ENCODE measurements at regions not wholly inside any gene's neighbourhood (a gene's known extent, or its start where the extent isn't known, plus 50 kb on each side); places are given as distances from the start of the nearest gene placed in this dataset.
"Not testable (repeated sequence)": the region's sequence is repeated elsewhere in the genome, so short reads cannot be mapped to it uniquely, and the experiment has no call there.

GRCh38 chrX:95950679-95951078 is 734.0 kb upstream of the DIAPH2 start:
- intact Hi-C loops (cut with DNase I; ENCODE audit: low total_unique reads) (no loop called here), in situ Hi-C loops (cut with MboI; ENCODE audit: low sequenced_read_pairs in 4 of 4) (no loop called here)
- no peak overlapping the region for H3K27ac ChIP-seq
- ATAC-seq: no peak
- no peak for TF ChIP-seq POLR2A (IDR thresholded peaks at IDR 0.05)
- no peak for TF ChIP-seq CTCF (IDR thresholded peaks at IDR 0.05 in 4 of 5, conservative IDR thresholded peaks at IDR 0.05 in 1 of 5)
- no peak overlapping the region for H3K4me3 ChIP-seq
- H3K36me3 ChIP-seq: no peaks in the 10 kb centered on the region
- no peaks in the 10 kb centered on the region for H3K9me3 ChIP-seq
- no peak for DNase-seq
- no peaks in the 10 kb centered on the region for H3K27me3 ChIP-seq
- no peaks in the 10 kb centered on the region for H3K4me1 ChIP-seq

- DNase-seq: no peak
- TF ChIP-seq CTCF (IDR thresholded peaks at IDR 0.05 in 4 of 5, conservative IDR thresholded peaks at IDR 0.05 in 1 of 5): no peak
- no peak for TF ChIP-seq POLR2A (IDR thresholded peaks at IDR 0.05)
- Histone ChIP-seq H3K9me3 (no peaks in the 10 kb centered on the region), H3K27me3 (no peaks in the 10 kb centered on the region), H3K4me1 (no peaks in the 10 kb centered on the region), H3K27ac (no peak overlapping the region), H3K36me3 (no peaks in the 10 kb centered on the region), H3K4me3 (no peak overlapping the region)
- intact Hi-C loops (cut with DNase I; ENCODE audit: low total_unique reads): no loop called here
- in situ Hi-C loops (cut with MboI; ENCODE audit: low sequenced_read_pairs in 4 of 4): no loop called here
- no peak for ATAC-seq
Measured at GRCh38 chrX:95953564-95953963, 731.1 kb upstream of the DIAPH2 start.

GRCh38 chrX:95956745-95957144 is 727.9 kb upstream of the DIAPH2 start:
- in situ Hi-C loops (cut with MboI; ENCODE audit: low sequenced_read_pairs in 4 of 4): no loop called here
- H3K27ac ChIP-seq: no peak overlapping the region
- H3K9me3 ChIP-seq: no peaks in the 10 kb centered on the region
- DNase-seq (no peak), ATAC-seq (no peak)
- H3K4me3 ChIP-seq: no peak overlapping the region
- TF ChIP-seq CTCF (IDR thresholded peaks at IDR 0.05 in 4 of 5, conservative IDR thresholded peaks at IDR 0.05 in 1 of 5): no peak
- TF ChIP-seq POLR2A (IDR thresholded peaks at IDR 0.05): no peak
- intact Hi-C loops (cut with DNase I; ENCODE audit: low total_unique reads): no loop called here
- H3K27me3 ChIP-seq: no peaks in the 10 kb centered on the region
- H3K4me1 ChIP-seq: no peaks in the 10 kb centered on the region
- no peaks in the 10 kb centered on the region for H3K36me3 ChIP-seq

GRCh38 chrX:95973456-95974095 is 711.1 kb upstream of the DIAPH2 start:
- H3K4me3 ChIP-seq; H3K27me3 ChIP-seq; DNase-seq; H3K9me3 ChIP-seq; H3K4me1 ChIP-seq; intact Hi-C loops (cut with DNase I; ENCODE audit: low total_unique reads); H3K36me3 ChIP-seq; in situ Hi-C loops (cut with MboI; ENCODE audit: low sequenced_read_pairs in 4 of 4); H3K27ac ChIP-seq; ATAC-seq: not testable (repeated sequence)

- H3K27ac ChIP-seq: no peak overlapping the region
- no peaks in the 10 kb centered on the region for H3K4me1 ChIP-seq
- in situ Hi-C loops (cut with MboI; ENCODE audit: low sequenced_read_pairs in 4 of 4): no loop called here
- ATAC-seq (no peak), DNase-seq (no peak)
- intact Hi-C loops (cut with DNase I; ENCODE audit: low total_unique reads): no loop called here
- no peak for TF ChIP-seq CTCF (IDR thresholded peaks at IDR 0.05 in 4 of 5, conservative IDR thresholded peaks at IDR 0.05 in 1 of 5)
- TF ChIP-seq POLR2A (IDR thresholded peaks at IDR 0.05): no peak
- H3K36me3 ChIP-seq: no peaks in the 10 kb centered on the region
- peaks cover 0 to 5% (median 0%) of the 10 kb centered on the region in 3 donors for H3K27me3 ChIP-seq
- H3K4me3 ChIP-seq: no peak overlapping the region
- H3K9me3 ChIP-seq: no peaks in the 10 kb centered on the region
Measured at GRCh38 chrX:95974096-95974470, 710.6 kb upstream of the DIAPH2 start.
